Kidney (tissue), 13 donors: ENCODE measurements at regions not wholly inside any gene's neighbourhood (a gene's known extent, or its start where the extent isn't known, plus 50 kb on each side); places are given as distances from the start of the nearest gene placed in this dataset.

Experiments used
- DNase-seq, 5 donors: peaks; one replicate each; pipeline ENCODE4 v3.0.0-alpha.2; 2013 to 2020
- FAIRE-seq: peaks from 2 replicates; lab custom pipeline; 2012; peaks lifted over from hg19 to GRCh38; lab: Jason Lieb, UNC
- H3K27ac ChIP-seq, 2 donors: one replicate each; pipeline ENCODE4 v1.7.0; 2013; ENCODE audit warnings: low read depth in 2 of 2, low read length in 2 of 2, inconsistent platforms in 1 of 2
- H3K27me3 ChIP-seq: one replicate; pipeline ENCODE4 v1.7.1; 2013; ENCODE audit warnings: low read length, inconsistent platforms; ENCODE audit not compliant: control insufficient read depth, insufficient read depth
- H3K36me3 ChIP-seq, 3 donors: one replicate each; pipeline versions ENCODE4 v1.7.0 to v1.7.1; 2013; ENCODE audit warnings: low read length in 3 of 3, control low read depth in 1 of 3, inconsistent platforms in 1 of 3; ENCODE audit not compliant: insufficient read depth in 3 of 3, control insufficient read depth in 2 of 3
- H3K4me1 ChIP-seq, 3 donors: one replicate each; pipeline versions ENCODE4 v1.7.0 to v1.7.1; 2013; ENCODE audit warnings: low read length in 3 of 3, inconsistent platforms in 1 of 3, low read depth in 1 of 3; ENCODE audit not compliant: control insufficient read depth in 2 of 3, insufficient read depth in 2 of 3
- H3K4me3 ChIP-seq, 3 donors: one replicate each; pipeline versions ENCODE4 v1.7.0 to v1.8.1; 2013; ENCODE audit warnings: low read length in 3 of 3, control low read depth in 1 of 3, inconsistent platforms in 1 of 3
- H3K9ac ChIP-seq, 3 donors: one replicate each; pipeline versions ENCODE4 v1.7.0 to v1.7.1; 2013; ENCODE audit warnings: low read length in 3 of 3, control low read depth in 1 of 3, inconsistent platforms in 1 of 3
- H3K9me3 ChIP-seq, 3 donors: one replicate each; pipeline versions ENCODE4 v1.7.0 to v1.7.1; 2013; ENCODE audit warnings: low read length in 3 of 3, control low read depth in 1 of 3, inconsistent platforms in 1 of 3; ENCODE audit not compliant: control insufficient read depth in 2 of 3, insufficient read depth in 1 of 3
- intact Hi-C: fragments of 100-400 bp; cut with DNase I; formaldehyde crosslinking; loops from one replicate; pipeline ENCODE4 v1.11.1; 2022
- TF ChIP-seq, protein P1 (sequence below): IDR thresholded peaks from 3 replicates; pipeline ENCODE4 v1.5.1; 2012; ENCODE audit warnings: mild to moderate bottlenecking, moderate library complexity, borderline replicate concordance; ENCODE audit not compliant: insufficient read depth; ENCODE audit errors: extremely low read depth
- donor health status: control.
- donor health status: control.
- donor health status: control.
- donor health status: control.
- donor health status: control.
- donor health status: DM: yes; HTN: yes; CAD: no.
- donor health status: Normal renal cell carcinoma (clear cell type).

DNA sequence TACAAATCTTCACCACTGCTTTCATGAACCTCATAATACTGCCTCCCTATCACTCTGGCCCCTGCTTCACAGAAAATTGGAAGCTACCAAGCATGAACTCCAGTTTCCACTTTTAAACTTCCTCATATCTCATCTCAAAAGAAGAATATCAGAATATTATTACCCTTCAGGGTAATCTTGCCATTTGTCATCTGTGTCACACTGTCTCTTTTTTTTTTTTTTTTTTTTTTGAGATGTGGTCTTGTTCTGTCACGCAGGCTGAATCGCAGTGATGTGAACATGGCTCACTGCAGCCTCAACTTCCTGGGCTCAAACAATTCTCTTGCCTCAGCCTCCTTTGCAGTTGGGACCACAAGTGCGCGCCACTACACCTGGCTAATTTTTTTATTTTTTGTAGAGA, 80.4 kb upstream of the TCF12 start:
- FAIRE-seq (no peak), DNase-seq (no peak)
- H3K9me3 ChIP-seq: no peaks in the 10 kb centered on the region
- H3K4me1 ChIP-seq: no peaks in the 10 kb centered on the region
- H3K27ac ChIP-seq: no peak overlapping the region
- H3K27me3 ChIP-seq: no peaks in the 10 kb centered on the region
- intact Hi-C loops: no loop called here
- H3K4me3 ChIP-seq: no peak overlapping the region
- TF ChIP-seq, protein P1, sequence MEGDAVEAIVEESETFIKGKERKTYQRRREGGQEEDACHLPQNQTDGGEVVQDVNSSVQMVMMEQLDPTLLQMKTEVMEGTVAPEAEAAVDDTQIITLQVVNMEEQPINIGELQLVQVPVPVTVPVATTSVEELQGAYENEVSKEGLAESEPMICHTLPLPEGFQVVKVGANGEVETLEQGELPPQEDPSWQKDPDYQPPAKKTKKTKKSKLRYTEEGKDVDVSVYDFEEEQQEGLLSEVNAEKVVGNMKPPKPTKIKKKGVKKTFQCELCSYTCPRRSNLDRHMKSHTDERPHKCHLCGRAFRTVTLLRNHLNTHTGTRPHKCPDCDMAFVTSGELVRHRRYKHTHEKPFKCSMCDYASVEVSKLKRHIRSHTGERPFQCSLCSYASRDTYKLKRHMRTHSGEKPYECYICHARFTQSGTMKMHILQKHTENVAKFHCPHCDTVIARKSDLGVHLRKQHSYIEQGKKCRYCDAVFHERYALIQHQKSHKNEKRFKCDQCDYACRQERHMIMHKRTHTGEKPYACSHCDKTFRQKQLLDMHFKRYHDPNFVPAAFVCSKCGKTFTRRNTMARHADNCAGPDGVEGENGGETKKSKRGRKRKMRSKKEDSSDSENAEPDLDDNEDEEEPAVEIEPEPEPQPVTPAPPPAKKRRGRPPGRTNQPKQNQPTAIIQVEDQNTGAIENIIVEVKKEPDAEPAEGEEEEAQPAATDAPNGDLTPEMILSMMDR: no peak
- H3K36me3 ChIP-seq: no peaks in the 10 kb centered on the region
- H3K9ac ChIP-seq: no peak overlapping the region

- Histone ChIP-seq H3K36me3 (no peaks in the 10 kb centered on the region), H3K27me3 (no peaks in the 10 kb centered on the region), H3K9ac (no peak overlapping the region), H3K4me3 (no peak overlapping the region), H3K9me3 (no peaks in the 10 kb centered on the region), H3K27ac (no peak overlapping the region), H3K4me1 (no peaks in the 10 kb centered on the region)
- TF ChIP-seq, protein P1: no peak
- intact Hi-C loops: no loop called here
- DNase-seq: peak in 2 of 5 donors; percentile 49 to 61
- no peak for FAIRE-seq
Observed at GRCh38 chr15:56837273-56837672, 81.2 kb upstream of the TCF12 start.

DNA sequence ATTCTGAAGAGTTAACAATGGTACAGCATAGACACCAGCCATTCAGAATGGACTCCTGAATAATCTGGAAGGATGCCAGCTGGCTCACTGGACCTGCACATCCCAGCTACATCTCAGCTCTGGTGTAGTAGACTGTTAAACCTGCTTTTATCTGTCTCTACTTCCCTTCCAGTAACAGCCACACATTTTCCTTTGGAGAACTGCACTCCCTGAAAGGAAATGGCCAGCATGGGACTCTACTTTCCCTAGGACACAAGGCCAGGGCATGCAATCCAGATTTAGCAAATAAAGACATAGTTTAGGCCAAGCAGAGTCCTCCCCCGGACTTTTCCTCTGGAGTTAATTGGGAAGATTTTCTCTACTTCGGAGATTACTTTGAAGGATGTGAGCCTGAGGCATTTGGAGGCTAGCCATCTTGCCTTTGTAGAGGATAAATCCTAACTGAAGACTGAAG, 82.7 kb upstream of the TCF12 start:
- no peaks in the 10 kb centered on the region for H3K36me3 ChIP-seq
- H3K27me3 ChIP-seq: no peaks in the 10 kb centered on the region
- no peaks in the 10 kb centered on the region for H3K9me3 ChIP-seq
- TF ChIP-seq, protein P1: no peak
- DNase-seq: peak in 1 of 5 donors; percentile 57
- H3K4me1 ChIP-seq: no peaks in the 10 kb centered on the region
- H3K4me3 ChIP-seq: no peak overlapping the region
- H3K9ac ChIP-seq: no peak overlapping the region
- intact Hi-C loops: no loop called here
- H3K27ac ChIP-seq: no peak overlapping the region
- no peak for FAIRE-seq

DNA sequence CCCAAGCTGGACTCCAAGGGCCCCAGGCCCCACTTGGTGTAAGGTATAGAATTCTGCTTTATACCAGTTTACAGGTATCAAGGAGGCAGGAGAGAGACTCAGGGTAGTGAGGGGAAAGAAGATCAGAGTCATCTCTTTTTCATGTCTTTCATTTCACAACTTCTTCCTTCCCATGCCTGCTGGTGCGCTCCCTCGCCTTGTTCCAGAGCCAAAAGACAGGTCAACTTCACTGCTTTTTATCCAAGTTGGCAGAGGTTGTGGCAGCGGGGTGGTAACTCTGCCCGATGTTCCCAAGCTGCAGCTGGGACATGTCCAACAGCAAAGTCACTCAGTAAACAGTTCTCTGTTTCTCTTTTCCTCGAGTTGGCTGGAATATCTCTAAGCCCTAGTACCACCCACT, 86.3 kb upstream of the TCF12 start:
- no peaks in the 10 kb centered on the region for H3K27me3 ChIP-seq
- H3K4me3 ChIP-seq: no peak overlapping the region
- H3K9me3 ChIP-seq: no peaks in the 10 kb centered on the region
- no peak for FAIRE-seq
- intact Hi-C loops: no loop called here
- H3K27ac ChIP-seq: no peak overlapping the region
- TF ChIP-seq, protein P1: no peak
- H3K36me3 ChIP-seq: no peaks in the 10 kb centered on the region
- no peak for DNase-seq
- no peaks in the 10 kb centered on the region for H3K4me1 ChIP-seq
- no peak overlapping the region for H3K9ac ChIP-seq
